HUES48 (cell line): ENCODE measurements at regions not wholly inside any gene's neighbourhood (a gene's known extent, or its start where the extent isn't known, plus 50 kb on each side); places are given as distances from the start of the nearest gene placed in this dataset.

ENCODE experiments used
- H3K27ac ChIP-seq: one replicate; pipeline ENCODE4 v1.7.0; 2013; ENCODE audit warnings: low read depth, low read length, inconsistent platforms
- H3K27me3 ChIP-seq: 2 replicates; pipeline ENCODE4 v1.6.1; 2013; ENCODE audit warnings: mild to moderate bottlenecking, low read length; ENCODE audit not compliant: control insufficient read depth, insufficient read depth
- H3K36me3 ChIP-seq: 2 replicates; pipeline ENCODE4 v1.6.1; 2013; ENCODE audit warnings: low read length; ENCODE audit not compliant: control insufficient read depth, insufficient read depth
- H3K4me1 ChIP-seq: 2 replicates; pipeline ENCODE4 v1.6.1; 2013; ENCODE audit warnings: mild to moderate bottlenecking, low read length; ENCODE audit not compliant: control insufficient read depth, insufficient read depth
- H3K4me3 ChIP-seq: 2 replicates; pipeline ENCODE4 v1.5.1; 2013; ENCODE audit warnings: mild to moderate bottlenecking, low read depth, low read length
- H3K9ac ChIP-seq: 2 replicates; pipeline ENCODE4 v1.6.1; 2013; ENCODE audit warnings: mild to moderate bottlenecking, low read depth, low read length, moderate library complexity
- H3K9me3 ChIP-seq: 2 replicates; pipeline ENCODE4 v1.6.1; 2013; ENCODE audit warnings: low read length; ENCODE audit not compliant: control insufficient read depth, insufficient read depth

GRCh38 chr15:91498046-91498748, 355.3 kb upstream of the SLCO3A1 start:
- Histone ChIP-seq H3K4me3 (no peak overlapping the region), H3K9me3 (no peaks in the 10 kb centered on the region), H3K36me3 (no peaks in the 10 kb centered on the region), H3K27ac (no peak overlapping the region), H3K4me1 (peaks cover 13% of the 10 kb centered on the region), H3K27me3 (no peaks in the 10 kb centered on the region), H3K9ac (no peak overlapping the region)

GRCh38 chr15:91498749-91499062, 354.8 kb upstream of the SLCO3A1 start:
- Histone ChIP-seq H3K4me1 (peaks cover 13% of the 10 kb centered on the region), H3K27me3 (no peaks in the 10 kb centered on the region), H3K4me3 (no peak overlapping the region), H3K9me3 (no peaks in the 10 kb centered on the region), H3K36me3 (no peaks in the 10 kb centered on the region), H3K9ac (no peak overlapping the region), H3K27ac (no peak overlapping the region)

GRCh38 chr15:91499774-91500383, 353.6 kb upstream of the SLCO3A1 start:
- H3K27ac ChIP-seq, result peak overlapping the region; percentile 84
- no peak overlapping the region for H3K4me3 ChIP-seq
- no peaks in the 10 kb centered on the region for H3K27me3 ChIP-seq
- peaks cover 13% of the 10 kb centered on the region for H3K4me1 ChIP-seq
- H3K9ac ChIP-seq, result no peak overlapping the region
- no peaks in the 10 kb centered on the region for H3K9me3 ChIP-seq
- no peaks in the 10 kb centered on the region for H3K36me3 ChIP-seq

GRCh38 chr15:91508633-91509032, 344.9 kb upstream of the SLCO3A1 start:
- no peak overlapping the region for H3K9ac ChIP-seq
- no peaks in the 10 kb centered on the region for H3K9me3 ChIP-seq
- no peaks in the 10 kb centered on the region for H3K27me3 ChIP-seq
- no peaks in the 10 kb centered on the region for H3K36me3 ChIP-seq
- H3K27ac ChIP-seq, result no peak overlapping the region
- no peaks in the 10 kb centered on the region for H3K4me1 ChIP-seq
- no peak overlapping the region for H3K4me3 ChIP-seq

- Histone ChIP-seq H3K4me1 (peaks cover 12% of the 10 kb centered on the region; the same call in 1 of the 2 replicates), H3K27me3 (no peaks in the 10 kb centered on the region), H3K4me3 (no peak overlapping the region), H3K36me3 (no peaks in the 10 kb centered on the region), H3K9me3 (no peaks in the 10 kb centered on the region), H3K27ac (no peak overlapping the region), H3K9ac (no peak overlapping the region)
Observed at GRCh38 chr15:91514147-91514546, 339.4 kb upstream of the SLCO3A1 start.

GRCh38 chr15:91515188-91515754, 338.2 kb upstream of the SLCO3A1 start:
- Histone ChIP-seq H3K36me3 (no peaks in the 10 kb centered on the region), H3K27ac (no peak overlapping the region), H3K9me3 (no peaks in the 10 kb centered on the region), H3K27me3 (no peaks in the 10 kb centered on the region), H3K4me3 (no peak overlapping the region), H3K9ac (no peak overlapping the region), H3K4me1 (peaks cover 12% of the 10 kb centered on the region; the same call in 1 of the 2 replicates)

- H3K9ac ChIP-seq, result no peak overlapping the region
- H3K9me3 ChIP-seq, result no peaks in the 10 kb centered on the region
- H3K27ac ChIP-seq, result peak overlapping the region; percentile 34
- H3K4me1 ChIP-seq, result peaks cover 12% of the 10 kb centered on the region; the same call in 1 of the 2 replicates
- no peaks in the 10 kb centered on the region for H3K36me3 ChIP-seq
- no peaks in the 10 kb centered on the region for H3K27me3 ChIP-seq
- H3K4me3 ChIP-seq, result no peak overlapping the region
Observed at GRCh38 chr15:91516866-91517265, 336.6 kb upstream of the SLCO3A1 start.

GRCh38 chr15:91517491-91518200, 335.9 kb upstream of the SLCO3A1 start:
- no peak overlapping the region for H3K4me3 ChIP-seq
- H3K27me3 ChIP-seq, result no peaks in the 10 kb centered on the region
- H3K36me3 ChIP-seq, result no peaks in the 10 kb centered on the region
- H3K4me1 ChIP-seq, result peaks cover 12% of the 10 kb centered on the region; the same call in 1 of the 2 replicates
- no peaks in the 10 kb centered on the region for H3K9me3 ChIP-seq
- H3K9ac ChIP-seq, result no peak overlapping the region
- no peak overlapping the region for H3K27ac ChIP-seq

- Histone ChIP-seq H3K4me3 (no peak overlapping the region), H3K36me3 (no peaks in the 10 kb centered on the region), H3K27ac (no peak overlapping the region), H3K4me1 (peaks cover 5% of the 10 kb centered on the region; the same call in 1 of the 2 replicates), H3K9ac (no peak overlapping the region), H3K27me3 (no peaks in the 10 kb centered on the region), H3K9me3 (no peaks in the 10 kb centered on the region)
Observed at GRCh38 chr15:91520850-91521249, 332.7 kb upstream of the SLCO3A1 start.

- Histone ChIP-seq H3K4me1 (peaks cover 5% of the 10 kb centered on the region; the same call in 1 of the 2 replicates), H3K9me3 (no peaks in the 10 kb centered on the region), H3K4me3 (no peak overlapping the region), H3K27me3 (no peaks in the 10 kb centered on the region), H3K27ac (no peak overlapping the region), H3K36me3 (no peaks in the 10 kb centered on the region), H3K9ac (no peak overlapping the region)
Observed at GRCh38 chr15:91521548-91521947, 332.0 kb upstream of the SLCO3A1 start.

GRCh38 chr15:91521996-91522395, 331.5 kb upstream of the SLCO3A1 start:
- Histone ChIP-seq H3K27ac (no peak overlapping the region), H3K9ac (no peak overlapping the region), H3K9me3 (no peaks in the 10 kb centered on the region), H3K36me3 (no peaks in the 10 kb centered on the region), H3K4me3 (no peak overlapping the region), H3K4me1 (peaks cover 4% of the 10 kb centered on the region; the same call in 1 of the 2 replicates), H3K27me3 (no peaks in the 10 kb centered on the region)
